HL-60 (cell line): ENCODE measurements at regions not wholly inside any gene's neighbourhood (a gene's known extent, or its start where the extent isn't known, plus 50 kb on each side); places are given as distances from the start of the nearest gene placed in this dataset.

ENCODE experiments used
- CTCF ChIP-seq: IDR thresholded peaks from one replicate; pipeline ENCODE4 v1.5.1; 2011; ENCODE audit warnings: low read length, control low read depth, inconsistent platforms; ENCODE audit not compliant: insufficient read depth
- GABPA ChIP-seq: IDR thresholded peaks from 2 replicates; pipeline ENCODE4 v1.6.1; 2012; ENCODE audit warnings: low read depth
- POLR2AphosphoS5 ChIP-seq: IDR thresholded peaks from 2 replicates; pipeline ENCODE4 v1.6.1; 2012; ENCODE audit warnings: low read depth
- REST ChIP-seq: IDR thresholded peaks from 2 replicates; pipeline ENCODE4 v1.6.1; 2012; ENCODE audit warnings: low read depth; ENCODE audit not compliant: insufficient replicate concordance
- SPI1 ChIP-seq: IDR thresholded peaks from 2 replicates; pipeline ENCODE4 v1.6.1; 2012; ENCODE audit warnings: low read depth, mild to moderate bottlenecking, borderline replicate concordance

DNA sequence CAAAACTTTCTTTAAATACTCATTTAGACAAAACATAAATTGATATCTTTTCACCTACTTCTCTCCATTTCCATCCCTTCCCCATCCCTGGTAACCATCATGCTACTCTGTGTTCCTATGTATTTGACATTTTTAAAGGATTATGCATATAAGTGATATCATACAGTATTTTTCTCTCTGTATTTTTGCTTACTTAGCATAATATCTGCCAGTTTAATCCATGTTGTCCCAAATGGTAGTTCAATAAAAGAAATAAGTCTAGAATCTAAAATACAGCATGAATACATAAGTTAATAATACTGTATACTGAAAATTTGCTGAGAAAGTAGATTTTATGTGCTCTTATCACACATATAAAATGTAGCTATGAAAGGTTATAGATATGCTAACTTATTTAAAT lies 190.3 kb upstream of the NAV3 start:
- TF ChIP-seq CTCF (no peak), REST (no peak), POLR2AphosphoS5 (no peak), GABPA (no peak), SPI1 (no peak)
